ENCODE measurements at regions not wholly inside any gene's neighbourhood (a gene's known extent, or its start where the extent isn't known, plus 50 kb on each side); places are given as distances from the start of the nearest gene placed in this dataset.

DNA sequence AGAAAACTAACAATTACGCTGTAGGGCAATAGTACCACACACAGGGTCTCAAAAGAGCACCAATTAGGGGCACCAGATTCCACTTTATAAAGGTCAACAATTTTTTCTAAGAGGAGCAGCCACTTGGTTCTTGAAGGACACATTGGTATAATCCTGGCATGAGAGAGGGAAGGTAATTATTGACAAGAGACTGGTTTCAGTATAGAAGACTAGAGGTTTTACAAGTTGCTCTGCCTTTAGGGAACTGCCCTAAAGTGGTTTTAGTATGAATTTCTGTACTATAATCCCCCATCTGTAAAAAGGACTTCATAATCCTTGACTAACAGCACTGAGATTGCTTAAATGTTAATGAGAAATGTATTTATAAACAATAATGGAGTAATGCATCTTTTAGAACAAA is 648.5 kb upstream of the PTBP2 start:
- ATAC-seq (no peak), DNase-seq (ENCODE audit: low spot score) (no peak), FAIRE-seq (no peak)
- H3K9me3 ChIP-seq (ENCODE audit: low read length) = peaks cover 12% of the 10 kb centered on the region
- H3K27me3 ChIP-seq (ENCODE audit: control insufficient read depth in 1 of 2, insufficient read depth in 2 of 2, low read length in 2 of 2) = no peaks in the 10 kb centered on the region
- no peak overlapping the region for H3K4me2 ChIP-seq (ENCODE audit: low read depth, low read length)
- TF ChIP-seq ZNF3 (CRISPR knock-in tag; IDR thresholded peaks at IDR 0.05) (no peak), ZNF44 (CRISPR knock-in tag; IDR thresholded peaks at IDR 0.05) (no peak), SNRNP70 (IDR thresholded peaks at IDR 0.05; ENCODE audit: low read depth, low read length) (no peak), ZNF790 (CRISPR knock-in tag; IDR thresholded peaks at IDR 0.05; ENCODE audit: borderline replicate concordance) (no peak), HMG20A (CRISPR knock-in tag; IDR thresholded peaks at IDR 0.05; ENCODE audit: borderline replicate concordance) (no peak), HES4 (CRISPR knock-in tag; IDR thresholded peaks at IDR 0.05; ENCODE audit: borderline replicate concordance) (no peak)
- TF ChIP-seq, protein P1, sequence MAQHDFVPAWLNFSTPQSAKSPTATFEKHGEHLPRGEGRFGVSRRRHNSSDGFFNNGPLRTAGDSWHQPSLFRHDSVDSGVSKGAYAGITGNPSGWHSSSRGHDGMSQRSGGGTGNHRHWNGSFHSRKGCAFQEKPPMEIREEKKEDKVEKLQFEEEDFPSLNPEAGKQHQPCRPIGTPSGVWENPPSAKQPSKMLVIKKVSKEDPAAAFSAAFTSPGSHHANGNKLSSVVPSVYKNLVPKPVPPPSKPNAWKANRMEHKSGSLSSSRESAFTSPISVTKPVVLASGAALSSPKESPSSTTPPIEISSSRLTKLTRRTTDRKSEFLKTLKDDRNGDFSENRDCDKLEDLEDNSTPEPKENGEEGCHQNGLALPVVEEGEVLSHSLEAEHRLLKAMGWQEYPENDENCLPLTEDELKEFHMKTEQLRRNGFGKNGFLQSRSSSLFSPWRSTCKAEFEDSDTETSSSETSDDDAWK (CRISPR knock-in tag; IDR thresholded peaks at IDR 0.05) = no peak
- H3K9ac ChIP-seq (ENCODE audit: insufficient read depth, low read depth, low read length) = no peak overlapping the region
- H3K27ac ChIP-seq (ENCODE audit: extremely low read length, insufficient read depth, low read length) = no peak overlapping the region
- in situ Hi-C loops (cut with HindIII; ENCODE audit: extremely low pct_ligation_motif_present, low pct_unique_long_range_greater_than_20kb) = no loop called here
- H3K79me2 ChIP-seq (ENCODE audit: insufficient read depth, low read length) = no peaks in the 10 kb centered on the region
- H4K20me1 ChIP-seq (ENCODE audit: insufficient read depth, low read length) = no peaks in the 10 kb centered on the region
- no peaks in the 10 kb centered on the region for H3K4me1 ChIP-seq (ENCODE audit: insufficient read depth, low read length)
- 0% methylated on average over 1 of the region's 1 CpG for WGBS (ENCODE audit: low lambda C conversion rate)
- intact Hi-C loops (cut with micrococcal nuclease; ENCODE audit: unreplicated experiment) = no loop called here
- no TSS peak for BruUV-seq (replicated peaks)
- CTCF ChIA-PET (ENCODE audit: low intra/inter-chr PET ratio, low total read pairs) = no interaction called here
- H2AFZ ChIP-seq (ENCODE audit: low read length) = no peak overlapping the region
- H3K4me3 ChIP-seq (replicated peaks in 1 of 3; ENCODE audit: insufficient read depth in 1 of 3, low read depth in 2 of 3, low read length in 3 of 3) = no peak overlapping the region
- no peaks in the 10 kb centered on the region for H3K36me3 ChIP-seq (replicated peaks in 1 of 2; ENCODE audit: control insufficient read depth in 1 of 2, insufficient read depth in 2 of 2, low read length in 2 of 2)
- POLR2A ChIA-PET = no interaction called here

DNA sequence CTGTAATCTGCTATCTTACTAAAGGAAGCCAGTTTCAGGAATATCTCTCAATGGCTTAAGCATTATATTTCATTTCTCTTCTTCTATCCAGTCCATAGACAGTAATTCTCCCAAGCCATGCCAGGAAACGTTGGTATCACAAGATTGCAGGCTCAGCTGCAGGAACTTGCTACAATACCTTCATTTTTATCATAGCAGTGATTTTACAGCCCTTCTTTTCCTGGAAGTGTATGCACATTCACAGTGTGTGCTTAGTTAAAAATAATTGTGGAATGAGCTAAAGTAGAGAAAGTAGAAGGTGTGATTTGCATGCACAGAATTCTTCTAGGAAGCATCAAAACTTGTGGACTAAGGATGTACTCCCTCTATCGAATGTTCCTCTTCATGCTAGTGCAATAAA is 647.2 kb upstream of the PTBP2 start:
- CTCF ChIA-PET (ENCODE audit: low intra/inter-chr PET ratio, low total read pairs) = no interaction called here
- no peak overlapping the region for H3K4me2 ChIP-seq (ENCODE audit: low read depth, low read length)
- peaks cover 15% of the 10 kb centered on the region for H3K9me3 ChIP-seq (ENCODE audit: low read length)
- DNase-seq (ENCODE audit: low spot score) (no peak), FAIRE-seq (no peak), ATAC-seq (no peak)
- no peak overlapping the region for H3K9ac ChIP-seq (ENCODE audit: insufficient read depth, low read depth, low read length)
- POLR2A ChIA-PET = no interaction called here
- no peaks in the 10 kb centered on the region for H4K20me1 ChIP-seq (ENCODE audit: insufficient read depth, low read length)
- no peaks in the 10 kb centered on the region for H3K4me1 ChIP-seq (ENCODE audit: insufficient read depth, low read length)
- H2AFZ ChIP-seq (ENCODE audit: low read length) = no peak overlapping the region
- WGBS (ENCODE audit: low lambda C conversion rate) = 2% methylated on average over 2 of the region's 2 CpGs
- BruUV-seq (replicated peaks) = no TSS peak
- in situ Hi-C loops (cut with HindIII; ENCODE audit: extremely low pct_ligation_motif_present, low pct_unique_long_range_greater_than_20kb) (no loop called here), intact Hi-C loops (cut with micrococcal nuclease; ENCODE audit: unreplicated experiment) (no loop called here)
- no peak overlapping the region for H3K27ac ChIP-seq (ENCODE audit: extremely low read length, insufficient read depth, low read length)
- H3K79me2 ChIP-seq (ENCODE audit: insufficient read depth, low read length) = no peaks in the 10 kb centered on the region
- H3K4me3 ChIP-seq (replicated peaks in 1 of 3; ENCODE audit: insufficient read depth in 1 of 3, low read depth in 2 of 3, low read length in 3 of 3) = no peak overlapping the region
- no peaks in the 10 kb centered on the region for H3K36me3 ChIP-seq (replicated peaks in 1 of 2; ENCODE audit: control insufficient read depth in 1 of 2, insufficient read depth in 2 of 2, low read length in 2 of 2)
- no peaks in the 10 kb centered on the region for H3K27me3 ChIP-seq (ENCODE audit: control insufficient read depth in 1 of 2, insufficient read depth in 2 of 2, low read length in 2 of 2)
- TF ChIP-seq KDM5B (CRISPR knock-in tag; IDR thresholded peaks at IDR 0.05; ENCODE audit: borderline replicate concordance) = no peak
- no peak for TF ChIP-seq RFXANK (CRISPR knock-in tag; IDR thresholded peaks at IDR 0.05)
- no peak for TF ChIP-seq IKZF4 (CRISPR knock-in tag; IDR thresholded peaks at IDR 0.05; ENCODE audit: borderline replicate concordance, low read depth, not compliant biosample characterization)
- TF ChIP-seq, protein P2, sequence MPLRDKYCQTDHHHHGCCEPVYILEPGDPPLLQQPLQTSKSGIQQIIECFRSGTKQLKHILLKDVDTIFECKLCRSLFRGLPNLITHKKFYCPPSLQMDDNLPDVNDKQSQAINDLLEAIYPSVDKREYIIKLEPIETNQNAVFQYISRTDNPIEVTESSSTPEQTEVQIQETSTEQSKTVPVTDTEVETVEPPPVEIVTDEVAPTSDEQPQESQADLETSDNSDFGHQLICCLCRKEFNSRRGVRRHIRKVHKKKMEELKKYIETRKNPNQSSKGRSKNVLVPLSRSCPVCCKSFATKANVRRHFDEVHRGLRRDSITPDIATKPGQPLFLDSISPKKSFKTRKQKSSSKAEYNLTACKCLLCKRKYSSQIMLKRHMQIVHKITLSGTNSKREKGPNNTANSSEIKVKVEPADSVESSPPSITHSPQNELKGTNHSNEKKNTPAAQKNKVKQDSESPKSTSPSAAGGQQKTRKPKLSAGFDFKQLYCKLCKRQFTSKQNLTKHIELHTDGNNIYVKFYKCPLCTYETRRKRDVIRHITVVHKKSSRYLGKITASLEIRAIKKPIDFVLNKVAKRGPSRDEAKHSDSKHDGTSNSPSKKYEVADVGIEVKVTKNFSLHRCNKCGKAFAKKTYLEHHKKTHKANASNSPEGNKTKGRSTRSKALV (CRISPR knock-in tag; IDR thresholded peaks at IDR 0.05) = no peak
- no peak for TF ChIP-seq RAD21 (CRISPR knock-in tag; IDR thresholded peaks at IDR 0.05)
- TF ChIP-seq ZNF460 (CRISPR knock-in tag; IDR thresholded peaks at IDR 0.05; ENCODE audit: borderline replicate concordance) = no peak
- TF ChIP-seq MTF1 (CRISPR knock-in tag; IDR thresholded peaks at IDR 0.05) = no peak
- TF ChIP-seq SMYD3 (CRISPR knock-in tag; IDR thresholded peaks at IDR 0.05) = no peak
- no peak for TF ChIP-seq ZNF124 (CRISPR knock-in tag; IDR thresholded peaks at IDR 0.05)
- TF ChIP-seq, protein P3, sequence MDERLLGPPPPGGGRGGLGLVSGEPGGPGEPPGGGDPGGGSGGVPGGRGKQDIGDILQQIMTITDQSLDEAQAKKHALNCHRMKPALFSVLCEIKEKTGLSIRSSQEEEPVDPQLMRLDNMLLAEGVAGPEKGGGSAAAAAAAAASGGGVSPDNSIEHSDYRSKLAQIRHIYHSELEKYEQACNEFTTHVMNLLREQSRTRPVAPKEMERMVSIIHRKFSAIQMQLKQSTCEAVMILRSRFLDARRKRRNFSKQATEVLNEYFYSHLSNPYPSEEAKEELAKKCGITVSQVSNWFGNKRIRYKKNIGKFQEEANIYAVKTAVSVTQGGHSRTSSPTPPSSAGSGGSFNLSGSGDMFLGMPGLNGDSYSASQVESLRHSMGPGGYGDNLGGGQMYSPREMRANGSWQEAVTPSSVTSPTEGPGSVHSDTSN (CRISPR knock-in tag; IDR thresholded peaks at IDR 0.05) = no peak
